HepG2 (cell line): ENCODE measurements at regions not wholly inside any gene's neighbourhood (a gene's known extent, or its start where the extent isn't known, plus 50 kb on each side); places are given as distances from the start of the nearest gene placed in this dataset.

Source experiments
- ATAC-seq: fragments of 200-7000 bp; cut with Tn5 transposase; 3 replicates; pipeline ENCODE4 v1.9.1; 2020; ENCODE audit warnings: mild to moderate bottlenecking, moderate library complexity
- BruUV-seq: library from RNA; stranded (reverse); fragments of 400-500 nt; replicated peaks from 2 replicates; lab custom pipeline; 2021; lab: Mats Ljungman, UMichigan
- CTCF ChIA-PET: fragments of 300-600 bp; formaldehyde crosslinking; extraction: SDS; loops from one replicate; lab custom pipeline; 2021; ENCODE audit warnings: low total read pairs, inconsistent platforms, low intra/inter-chr PET ratio; lab: Yijun Ruan, JAX
- POLR2A ChIA-PET: fragments of 350-600 bp; sonication (Branson Sonifier 250); formaldehyde crosslinking; loops from one replicate; lab custom pipeline; 2020; ENCODE audit warnings: antibody characterized with exemption, inconsistent platforms; lab: Yijun Ruan, JAX
- DNase-seq: peaks from one replicate; pipeline ENCODE4 v3.0.0-alpha.2; 2015; ENCODE audit warnings: low spot score
- FAIRE-seq: peaks from 3 replicates; lab custom pipeline; 2011; peaks lifted over from hg19 to GRCh38; lab: Jason Lieb, UNC
- H2AFZ ChIP-seq: one replicate; pipeline ENCODE4 v1.6.1; 2011; ENCODE audit warnings: low read length, inconsistent platforms
- H3K27ac ChIP-seq: fragments of 300-600 bp; 3 replicates; pipeline ENCODE4 v1.8.0; 2011; ENCODE audit warnings: mixed run types, mild to moderate bottlenecking, mixed read lengths, low read length, inconsistent platforms; ENCODE audit not compliant: insufficient read depth; ENCODE audit errors: extremely low read length
- H3K27me3 ChIP-seq, 2 experiments: fragments of 200-600 bp in 1 of 2; 2 replicates in 1 of 2; 3 replicates in 1 of 2; pipeline versions ENCODE4 v1.6.0 to v1.8.0; 2011; ENCODE audit warnings: low read length in 2 of 2, mild to moderate bottlenecking in 2 of 2, moderate library complexity in 2 of 2, inconsistent platforms in 1 of 2; ENCODE audit not compliant: insufficient read depth in 2 of 2, control insufficient read depth in 1 of 2
- H3K36me3 ChIP-seq, 2 experiments: fragments of 200-600 bp in 1 of 2; replicated peaks in 1 of 2; 2 replicates in 1 of 2; 3 replicates in 1 of 2; pipeline versions ENCODE4 v1.5.1 to v1.8.0; 2011; ENCODE audit warnings: low read length in 2 of 2, inconsistent platforms in 1 of 2; ENCODE audit not compliant: insufficient read depth in 2 of 2, control insufficient read depth in 1 of 2
- H3K4me1 ChIP-seq: 2 replicates; pipeline ENCODE4 v1.5.1; 2012; ENCODE audit warnings: low read length, inconsistent platforms; ENCODE audit not compliant: insufficient read depth
- H3K4me2 ChIP-seq: 2 replicates; pipeline ENCODE4 v1.6.0; 2011; ENCODE audit warnings: low read depth, low read length, inconsistent platforms
- H3K4me3 ChIP-seq, 3 experiments: fragments of 200-600 bp in 1 of 3; sonication (generic), shearing (Covaris generic) in 1 of 3; replicated peaks in 1 of 3; 2 replicates each; pipeline ENCODE4 v1.5.1; 2011 to 2016; ENCODE audit warnings: low read length in 3 of 3, inconsistent platforms in 2 of 3, low read depth in 2 of 3, mild to moderate bottlenecking in 2 of 3, control low read depth in 1 of 3, mixed read lengths in 1 of 3; ENCODE audit not compliant: insufficient read depth in 1 of 3
- H3K79me2 ChIP-seq: one replicate; pipeline ENCODE4 v1.6.1; 2011; ENCODE audit warnings: low read length, inconsistent platforms; ENCODE audit not compliant: insufficient read depth
- H3K9ac ChIP-seq: 2 replicates; pipeline ENCODE4 v1.6.0; 2011; ENCODE audit warnings: mild to moderate bottlenecking, low read depth, low read length, inconsistent platforms; ENCODE audit not compliant: insufficient read depth
- H3K9me3 ChIP-seq: 2 replicates; pipeline ENCODE4 v1.5.1; 2012; ENCODE audit warnings: mild to moderate bottlenecking, low read length
- H4K20me1 ChIP-seq: 2 replicates; pipeline ENCODE4 v1.6.0; 2011; ENCODE audit warnings: inconsistent platforms, mild to moderate bottlenecking, low read length, moderate library complexity; ENCODE audit not compliant: insufficient read depth
- ESRRA ChIP-seq: sonication (generic); formaldehyde crosslinking; IDR thresholded peaks from 2 replicates; pipeline ENCODE4 v1.5.1; 2020; ENCODE audit warnings: mild to moderate bottlenecking, low read depth, missing genetic modification reagents
- GFI1 ChIP-seq: sonication (generic); formaldehyde crosslinking; IDR thresholded peaks from 2 replicates; pipeline ENCODE4 v1.5.0; 2020; ENCODE audit warnings: missing genetic modification reagents, mild to moderate bottlenecking, borderline replicate concordance
- MYC ChIP-seq: sonication (generic); formaldehyde crosslinking; IDR thresholded peaks from 2 replicates; pipeline ENCODE4 v1.9.0; 2021; ENCODE audit warnings: missing genetic modification reagents, borderline replicate concordance
- RAD21 ChIP-seq: fragments of 450-650 bp; formaldehyde crosslinking; IDR thresholded peaks from 2 replicates; pipeline ENCODE4 v1.5.0; 2020; ENCODE audit warnings: mild to moderate bottlenecking
- SALL1 ChIP-seq: sonication (generic); formaldehyde crosslinking; IDR thresholded peaks from 2 replicates; pipeline ENCODE4 v1.8.0; 2022; ENCODE audit warnings: mild to moderate bottlenecking, missing genetic modification reagents
- STAG1 ChIP-seq: sonication (generic); formaldehyde crosslinking; IDR thresholded peaks from 2 replicates; pipeline ENCODE4 v1.4.0; 2020; ENCODE audit warnings: missing genetic modification reagents
- TEAD3 ChIP-seq: optimal IDR thresholded peaks from 2 replicates; pipeline ENCODE3; 2016; ENCODE audit warnings: borderline replicate concordance
- ZNF563 ChIP-seq: sonication (generic); formaldehyde crosslinking; IDR thresholded peaks from 2 replicates; pipeline ENCODE4 v1.8.0; 2022; ENCODE audit warnings: mild to moderate bottlenecking, moderate library complexity, missing genetic modification reagents
- whole genome bisulfite sequencing: methylation state at CpG from one replicate; pipeline ENCODE4 v1.1.6; 2017; ENCODE audit warnings: low lambda C conversion rate; 5-methylcytosine and 5-hydroxymethylcytosine counted together
- in situ Hi-C: cut with HindIII; loops from 2 replicates; pipeline ENCODE4 v1.10.0; 2017; ENCODE audit warnings: low pct_unique_long_range_greater_than_20kb; ENCODE audit not compliant: extremely low pct_ligation_motif_present
- intact Hi-C: fragments of 100-400 bp; cut with micrococcal nuclease; formaldehyde crosslinking; loops from one replicate; pipeline ENCODE4 v1.10.0; 2022; ENCODE audit not compliant: unreplicated experiment
- TF ChIP-seq, protein P1 (sequence below): sonication (generic); formaldehyde crosslinking; IDR thresholded peaks from 2 replicates; pipeline ENCODE4 v1.8.0; 2022; ENCODE audit warnings: missing genetic modification reagents, mild to moderate bottlenecking, inconsistent platforms, borderline replicate concordance
- TF ChIP-seq, protein P2 (sequence below): sonication (generic); formaldehyde crosslinking; IDR thresholded peaks from 2 replicates; pipeline ENCODE4 v1.5.0; 2020; ENCODE audit warnings: missing genetic modification reagents, mild to moderate bottlenecking, borderline replicate concordance
- TF ChIP-seq, protein P3 (sequence below): IDR thresholded peaks from 2 replicates; pipeline ENCODE4 v1.6.1; 2012; ENCODE audit warnings: inconsistent platforms
- TF ChIP-seq, protein P4 (sequence below), 2 experiments: fragments of 450-650 bp in 1 of 2; sonication (generic) in 1 of 2; formaldehyde crosslinking; IDR thresholded peaks; 2 replicates each; pipeline versions ENCODE4 v1.5.0 to v1.8.0; 2020 to 2022; ENCODE audit warnings: mild to moderate bottlenecking in 1 of 2, missing genetic modification reagents in 1 of 2
- TF ChIP-seq, protein P5 (sequence below): sonication (generic); formaldehyde crosslinking; IDR thresholded peaks from 2 replicates; pipeline ENCODE4 v1.5.0; 2020; ENCODE audit warnings: mild to moderate bottlenecking, missing genetic modification reagents, borderline replicate concordance
- TF ChIP-seq, protein P6 (sequence below): sonication (generic); IDR thresholded peaks from 2 replicates; pipeline ENCODE4 v1.6.1; 2016; ENCODE audit warnings: low read depth, borderline replicate concordance

DNA sequence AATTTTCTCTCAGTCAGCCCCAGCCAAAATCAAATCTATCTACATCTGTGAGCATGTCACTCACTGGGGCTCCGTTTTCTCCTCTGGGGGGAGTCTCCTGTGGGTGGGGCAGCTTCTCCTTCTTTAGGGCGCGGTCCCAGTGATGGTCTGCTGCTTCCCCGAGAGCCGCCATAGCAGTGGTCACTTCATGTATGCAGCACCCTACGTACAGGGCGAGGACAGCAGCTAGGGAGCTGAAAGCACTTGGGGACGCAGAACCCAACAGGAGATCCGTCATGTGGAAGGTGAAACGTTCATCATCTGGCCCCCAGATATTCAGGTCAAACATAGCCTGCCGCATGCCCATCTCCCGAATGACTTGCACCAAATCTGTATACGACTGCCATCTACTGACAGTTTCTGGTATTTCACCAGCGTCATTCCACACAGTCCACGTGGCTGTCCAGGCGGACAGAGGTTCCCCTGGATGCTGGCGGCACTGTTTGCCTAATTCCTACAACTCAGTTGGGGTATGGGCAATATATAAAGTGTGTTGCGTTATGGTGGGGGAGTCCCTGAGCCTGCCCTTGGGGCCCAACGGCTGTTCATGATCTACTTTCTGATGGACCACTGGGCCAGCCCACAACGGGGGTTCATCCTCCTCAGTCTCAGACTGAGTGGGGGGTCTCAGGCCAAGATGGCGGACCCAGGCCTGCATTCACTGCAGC lies 795.0 kb downstream of the EFNA5 start:
- no peak overlapping the region for H3K9ac ChIP-seq
- no peaks in the 10 kb centered on the region for H4K20me1 ChIP-seq
- H3K79me2 ChIP-seq: no peaks in the 10 kb centered on the region
- H3K4me2 ChIP-seq: no peak overlapping the region
- H3K27ac ChIP-seq: no peak overlapping the region
- 28% methylated on average over 10 of the region's 21 CpGs for WGBS
- H2AFZ ChIP-seq: no peak overlapping the region
- CTCF ChIA-PET: interaction anchor here (1.0 kb wide), 1 partner anchor 606 kb away, joined by 3 read pairs; no protein-coding TSS in a partner anchor
- no peaks in the 10 kb centered on the region for H3K36me3 ChIP-seq
- POLR2A ChIA-PET: no interaction called here
- no TSS peak for BruUV-seq
- H3K9me3 ChIP-seq: no peaks in the 10 kb centered on the region
- peak; percentile 57 for FAIRE-seq
- no peak overlapping the region for H3K4me3 ChIP-seq
- peak; percentile 62 for DNase-seq
- intact Hi-C loops (loop anchor here (1.0 to 10.0 kb wide), 3 partner anchors 421 to 751 kb away; no protein-coding TSS in a partner anchor), in situ Hi-C loops (no loop called here)
- ATAC-seq: peak; percentile 97
- H3K27me3 ChIP-seq: no peaks in the 10 kb centered on the region; a peak in 1 of 5 replicates
- no peaks in the 10 kb centered on the region for H3K4me1 ChIP-seq
- TF ChIP-seq, protein P1, sequence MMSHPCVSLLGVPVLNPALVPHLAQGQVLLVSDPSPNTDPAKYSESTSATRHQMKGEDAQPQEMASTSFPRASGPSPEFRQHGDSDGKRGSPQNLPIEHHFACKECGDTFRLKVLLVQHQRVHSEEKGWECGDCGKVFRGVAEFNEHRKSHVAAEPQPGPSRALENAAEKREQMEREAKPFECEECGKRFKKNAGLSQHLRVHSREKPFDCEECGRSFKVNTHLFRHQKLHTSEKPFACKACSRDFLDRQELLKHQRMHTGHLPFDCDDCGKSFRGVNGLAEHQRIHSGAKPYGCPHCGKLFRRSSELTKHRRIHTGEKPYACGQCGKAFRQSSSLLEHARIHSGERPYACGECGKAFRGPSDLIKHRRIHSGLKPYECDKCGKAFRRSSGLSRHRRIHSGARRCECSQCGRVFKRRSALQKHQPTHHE (CRISPR knock-in tag): 0 out of 2 replicates have a peak, but pooled peaks have one; percentile 32
- TF ChIP-seq GFI1 (CRISPR knock-in tag): no peak
- 0 out of 2 replicates have a peak, but pooled peaks have one; percentile 12 for TF ChIP-seq RAD21 (CRISPR knock-in tag)
- TF ChIP-seq, protein P2, sequence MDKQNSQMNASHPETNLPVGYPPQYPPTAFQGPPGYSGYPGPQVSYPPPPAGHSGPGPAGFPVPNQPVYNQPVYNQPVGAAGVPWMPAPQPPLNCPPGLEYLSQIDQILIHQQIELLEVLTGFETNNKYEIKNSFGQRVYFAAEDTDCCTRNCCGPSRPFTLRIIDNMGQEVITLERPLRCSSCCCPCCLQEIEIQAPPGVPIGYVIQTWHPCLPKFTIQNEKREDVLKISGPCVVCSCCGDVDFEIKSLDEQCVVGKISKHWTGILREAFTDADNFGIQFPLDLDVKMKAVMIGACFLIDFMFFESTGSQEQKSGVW (CRISPR knock-in tag): no peak
- 0 out of 2 replicates have a peak, but pooled peaks have one; percentile 29 for TF ChIP-seq SALL1 (CRISPR knock-in tag)
- no peak for TF ChIP-seq ESRRA (CRISPR knock-in tag)
- peak; percentile 81 for TF ChIP-seq STAG1 (CRISPR knock-in tag)
- TF ChIP-seq, protein P3, sequence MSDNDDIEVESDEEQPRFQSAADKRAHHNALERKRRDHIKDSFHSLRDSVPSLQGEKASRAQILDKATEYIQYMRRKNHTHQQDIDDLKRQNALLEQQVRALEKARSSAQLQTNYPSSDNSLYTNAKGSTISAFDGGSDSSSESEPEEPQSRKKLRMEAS: peak; percentile 63
- TF ChIP-seq, protein P4, sequence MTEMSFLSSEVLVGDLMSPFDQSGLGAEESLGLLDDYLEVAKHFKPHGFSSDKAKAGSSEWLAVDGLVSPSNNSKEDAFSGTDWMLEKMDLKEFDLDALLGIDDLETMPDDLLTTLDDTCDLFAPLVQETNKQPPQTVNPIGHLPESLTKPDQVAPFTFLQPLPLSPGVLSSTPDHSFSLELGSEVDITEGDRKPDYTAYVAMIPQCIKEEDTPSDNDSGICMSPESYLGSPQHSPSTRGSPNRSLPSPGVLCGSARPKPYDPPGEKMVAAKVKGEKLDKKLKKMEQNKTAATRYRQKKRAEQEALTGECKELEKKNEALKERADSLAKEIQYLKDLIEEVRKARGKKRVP (CRISPR knock-in tag; IDR thresholded peaks at IDR 0.05): no peak
- TF ChIP-seq TEAD3 (CRISPR knock-in tag): peak; percentile 67
- TF ChIP-seq, protein P5, sequence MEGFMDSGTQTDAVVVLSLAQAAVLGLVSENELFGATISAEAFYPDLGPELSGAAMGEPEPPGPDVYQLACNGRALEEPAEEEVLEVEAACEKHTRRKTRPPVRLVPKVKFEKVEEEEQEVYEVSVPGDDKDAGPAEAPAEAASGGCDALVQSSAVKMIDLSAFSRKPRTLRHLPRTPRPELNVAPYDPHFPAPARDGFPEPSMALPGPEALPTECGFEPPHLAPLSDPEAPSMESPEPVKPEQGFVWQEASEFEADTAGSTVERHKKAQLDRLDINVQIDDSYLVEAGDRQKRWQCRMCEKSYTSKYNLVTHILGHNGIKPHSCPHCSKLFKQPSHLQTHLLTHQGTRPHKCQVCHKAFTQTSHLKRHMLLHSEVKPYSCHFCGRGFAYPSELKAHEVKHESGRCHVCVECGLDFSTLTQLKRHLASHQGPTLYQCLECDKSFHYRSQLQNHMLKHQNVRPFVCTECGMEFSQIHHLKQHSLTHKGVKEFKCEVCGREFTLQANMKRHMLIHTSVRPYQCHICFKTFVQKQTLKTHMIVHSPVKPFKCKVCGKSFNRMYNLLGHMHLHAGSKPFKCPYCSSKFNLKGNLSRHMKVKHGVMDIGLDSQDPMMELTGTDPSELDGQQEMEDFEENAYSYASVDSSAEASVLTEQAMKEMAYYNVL: no peak
- TF ChIP-seq, protein P6, sequence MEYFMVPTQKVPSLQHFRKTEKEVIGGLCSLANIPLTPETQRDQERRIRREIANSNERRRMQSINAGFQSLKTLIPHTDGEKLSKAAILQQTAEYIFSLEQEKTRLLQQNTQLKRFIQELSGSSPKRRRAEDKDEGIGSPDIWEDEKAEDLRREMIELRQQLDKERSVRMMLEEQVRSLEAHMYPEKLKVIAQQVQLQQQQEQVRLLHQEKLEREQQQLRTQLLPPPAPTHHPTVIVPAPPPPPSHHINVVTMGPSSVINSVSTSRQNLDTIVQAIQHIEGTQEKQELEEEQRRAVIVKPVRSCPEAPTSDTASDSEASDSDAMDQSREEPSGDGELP: no peak
- peak; percentile 50; the same call in 1 of the 2 replicates for TF ChIP-seq MYC (CRISPR knock-in tag)
- no peak for TF ChIP-seq ZNF563 (CRISPR knock-in tag)
